ENCODE measurements at regions not wholly inside any gene's neighbourhood (a gene's known extent, or its start where the extent isn't known, plus 50 kb on each side); places are given as distances from the start of the nearest gene placed in this dataset.
"Not testable (repeated sequence)": the region's sequence is repeated elsewhere in the genome, so short reads cannot be mapped to it uniquely, and the experiment has no call there.

DNA sequence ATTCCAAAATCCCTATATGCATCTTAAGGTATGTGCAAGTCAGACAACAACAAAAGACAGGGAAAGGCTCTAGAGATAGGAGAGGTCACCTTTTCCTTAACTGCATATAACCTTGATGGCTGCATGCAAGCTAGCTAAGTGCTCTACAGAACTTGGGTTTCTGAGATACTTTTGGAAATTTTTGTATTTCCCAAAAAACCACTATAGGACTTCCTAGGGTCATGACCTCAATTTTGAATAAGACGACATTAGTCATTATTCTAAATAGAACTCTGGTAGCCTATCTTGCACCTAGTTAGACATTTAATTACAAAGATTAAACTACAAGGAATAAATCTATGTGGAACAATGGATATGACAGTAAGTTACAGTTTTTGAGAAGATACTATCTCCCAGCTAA, 309.3 kb downstream of the BCAT1 start:
- Mint-ChIP-seq H3K36me3 (no peaks in the 10 kb centered on the region), H3K4me3 (no peak overlapping the region), H3K27ac (no peak overlapping the region), H3K4me1 (no peaks in the 10 kb centered on the region), H3K27me3 (no peaks in the 10 kb centered on the region), H3K9me3 (ENCODE audit: low read depth) (no peaks in the 10 kb centered on the region)
- ATAC-seq (no peak), DNase-seq (no peak)
- CTCF ChIA-PET = no interaction called here

DNA sequence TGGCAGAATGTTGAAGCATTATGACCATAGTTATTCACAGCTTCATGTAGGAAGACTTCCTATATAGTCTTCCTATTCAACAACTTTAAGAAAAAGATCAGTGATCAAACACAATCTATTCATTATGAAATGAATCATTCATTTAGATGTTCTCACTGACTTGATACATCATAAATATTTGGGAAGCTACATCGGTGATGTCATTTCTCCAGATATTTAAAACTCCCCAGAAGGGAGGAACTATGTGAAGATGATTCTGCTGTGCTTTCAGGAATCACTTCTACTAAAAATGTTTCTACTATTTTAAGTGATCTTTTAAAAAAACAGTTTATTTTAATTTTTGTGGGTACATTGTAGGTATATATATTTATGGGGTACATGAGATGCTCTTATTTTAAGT, 316.4 kb downstream of the BCAT1 start:
- ATAC-seq (no peak), DNase-seq (no peak)
- no peak overlapping the region for H3K27ac Mint-ChIP-seq
- peaks cover 7% of the 10 kb centered on the region for H3K27me3 Mint-ChIP-seq
- no peaks in the 10 kb centered on the region for H3K36me3 Mint-ChIP-seq
- CTCF ChIA-PET = no interaction called here
- H3K4me1 Mint-ChIP-seq = no peaks in the 10 kb centered on the region
- H3K9me3 Mint-ChIP-seq (ENCODE audit: low read depth) = no peaks in the 10 kb centered on the region
- H3K4me3 Mint-ChIP-seq = no peak overlapping the region

DNA sequence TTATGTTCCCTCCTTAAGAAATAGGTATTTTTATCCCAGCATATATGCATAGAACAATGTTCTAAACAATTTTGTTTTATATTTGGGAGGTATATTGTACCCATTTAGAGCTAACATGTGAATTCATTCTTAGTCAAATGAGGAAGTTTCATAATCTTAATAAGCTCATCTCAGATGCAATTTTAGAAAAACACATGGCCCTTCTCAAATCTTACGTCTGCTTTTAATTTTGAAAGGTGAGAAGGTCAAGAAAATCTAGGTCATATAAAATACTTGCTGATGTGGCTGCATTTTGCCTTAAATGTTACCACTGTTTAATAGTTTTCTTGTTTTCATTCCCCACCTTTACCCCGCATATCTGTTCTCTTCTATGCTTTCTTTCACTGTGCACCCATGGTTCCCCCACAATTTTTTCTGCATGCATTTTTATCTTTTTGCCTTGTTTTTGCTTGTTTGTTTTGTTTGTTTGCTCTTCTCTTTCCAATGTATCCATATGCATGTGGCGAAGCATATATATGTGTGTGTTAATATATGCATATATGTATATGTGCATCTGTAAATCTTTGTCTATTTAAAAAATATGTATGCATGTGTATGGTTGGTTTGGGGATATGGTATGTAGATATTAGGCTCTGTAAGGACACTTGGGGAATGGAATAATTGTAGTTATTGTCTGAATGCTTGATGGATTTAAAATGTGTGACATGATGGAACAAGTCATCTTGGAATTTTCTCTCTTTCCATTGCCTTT, 317.1 kb downstream of the BCAT1 start:
- Mint-ChIP-seq H3K4me3 (no peak overlapping the region), H3K27me3 (peaks cover 7% of the 10 kb centered on the region), H3K4me1 (no peaks in the 10 kb centered on the region), H3K27ac (peak overlapping the region; percentile 33), H3K9me3 (ENCODE audit: low read depth) (no peaks in the 10 kb centered on the region), H3K36me3 (no peaks in the 10 kb centered on the region)
- no peak for DNase-seq
- ATAC-seq = no peak
- CTCF ChIA-PET = no interaction called here

DNA sequence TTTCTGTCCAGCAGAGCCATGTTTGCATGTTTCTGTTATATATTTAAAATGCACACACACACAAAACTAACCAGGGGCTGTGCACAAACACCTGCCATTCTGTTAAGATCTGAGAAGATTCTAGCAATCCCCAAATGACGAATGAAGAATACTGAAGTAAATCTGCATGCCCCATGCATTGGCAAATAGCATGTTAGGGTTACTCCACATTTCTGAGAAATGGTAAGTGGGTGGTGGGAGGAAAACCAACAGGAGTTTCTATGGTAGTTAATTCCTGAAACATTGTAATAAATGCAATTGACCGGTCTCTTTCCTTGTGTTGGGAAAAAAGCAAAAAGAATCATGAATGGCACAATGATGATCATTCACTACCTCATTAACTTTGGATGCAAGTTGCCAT, 318.0 kb downstream of the BCAT1 start:
- Mint-ChIP-seq H3K4me3 (no peak overlapping the region), H3K36me3 (no peaks in the 10 kb centered on the region), H3K27me3 (peaks cover 7% of the 10 kb centered on the region), H3K4me1 (no peaks in the 10 kb centered on the region), H3K27ac (no peak overlapping the region), H3K9me3 (ENCODE audit: low read depth) (no peaks in the 10 kb centered on the region)
- CTCF ChIA-PET = no interaction called here
- DNase-seq (no peak), ATAC-seq (no peak)

DNA sequence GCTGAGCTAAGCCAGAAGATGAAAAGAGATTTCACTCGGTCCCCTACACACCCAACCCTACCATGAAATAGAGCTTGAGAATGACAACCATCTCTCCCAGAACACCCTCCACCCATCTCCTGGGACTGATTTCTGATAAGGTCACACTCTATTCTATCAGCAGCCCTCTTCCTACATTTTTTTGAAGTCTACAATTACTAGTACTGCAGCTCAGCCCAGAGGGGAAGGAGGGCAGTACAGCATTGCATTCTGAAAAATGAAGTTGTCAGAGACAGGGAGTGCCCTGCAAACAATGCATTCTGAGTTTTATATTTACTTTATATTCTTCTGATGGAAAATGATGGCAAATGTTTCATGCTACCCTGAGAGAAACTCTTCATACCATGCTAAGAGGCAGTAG, 318.5 kb downstream of the BCAT1 start:
- H3K9me3 Mint-ChIP-seq (ENCODE audit: low read depth) = no peaks in the 10 kb centered on the region
- no peaks in the 10 kb centered on the region for H3K4me1 Mint-ChIP-seq
- H3K4me3 Mint-ChIP-seq = no peak overlapping the region
- peaks cover 7% of the 10 kb centered on the region for H3K27me3 Mint-ChIP-seq
- CTCF ChIA-PET = no interaction called here
- ATAC-seq (no peak), DNase-seq (no peak)
- H3K36me3 Mint-ChIP-seq = no peaks in the 10 kb centered on the region
- H3K27ac Mint-ChIP-seq = no peak overlapping the region

DNA sequence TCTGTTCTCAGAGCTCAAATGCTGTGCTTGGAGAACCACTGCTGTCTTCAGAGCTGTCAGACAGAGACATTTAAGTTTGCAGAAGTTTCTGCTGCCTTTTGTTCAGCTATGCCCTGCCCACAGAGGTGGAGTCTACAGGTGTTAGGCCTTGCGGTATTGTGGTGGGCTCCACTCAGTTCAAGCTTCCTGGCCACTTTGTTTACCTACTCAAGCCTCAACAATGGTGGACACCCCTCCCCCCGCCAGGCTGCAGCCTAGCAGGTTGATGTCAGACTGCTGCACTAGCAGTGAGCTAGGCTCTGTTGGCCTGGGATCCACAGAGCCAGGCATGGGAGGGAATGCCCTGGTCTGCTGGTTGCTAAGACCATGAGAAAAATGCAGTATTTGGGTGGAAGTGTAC, 323.8 kb downstream of the BCAT1 start:
- Mint-ChIP-seq H3K4me1 (no peaks in the 10 kb centered on the region), H3K9me3 (ENCODE audit: low read depth) (peaks cover 2% of the 10 kb centered on the region), H3K4me3 (no peak overlapping the region), H3K27me3 (peaks cover 2% of the 10 kb centered on the region), H3K36me3 (no peaks in the 10 kb centered on the region), H3K27ac (no peak overlapping the region)
- ATAC-seq (no peak), DNase-seq (no peak)
- CTCF ChIA-PET = no interaction called here

DNA sequence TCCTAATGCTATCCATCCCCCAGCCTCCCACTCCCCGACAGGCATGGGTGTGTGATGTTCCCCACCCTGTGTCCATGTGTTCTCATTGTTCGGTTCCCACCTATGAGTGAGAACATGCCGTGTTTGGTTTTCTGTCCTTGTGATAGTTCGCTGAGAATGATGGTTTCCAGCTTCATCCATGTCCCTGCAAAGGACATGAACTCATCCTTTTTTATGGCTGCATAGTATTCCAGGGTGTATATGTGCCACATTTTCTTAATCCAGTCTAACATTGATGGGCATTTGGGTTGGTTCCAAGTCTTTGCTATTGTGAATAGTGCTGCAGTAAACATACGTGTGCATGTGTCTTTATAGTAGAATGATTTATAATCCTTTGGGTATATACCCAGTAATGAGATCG, 328.9 kb downstream of the BCAT1 start:
- H3K27me3 Mint-ChIP-seq; H3K4me1 Mint-ChIP-seq; CTCF ChIA-PET; H3K4me3 Mint-ChIP-seq; H3K36me3 Mint-ChIP-seq; H3K27ac Mint-ChIP-seq; DNase-seq; H3K9me3 Mint-ChIP-seq (ENCODE audit: low read depth); ATAC-seq: not testable (repeated sequence)

DNA sequence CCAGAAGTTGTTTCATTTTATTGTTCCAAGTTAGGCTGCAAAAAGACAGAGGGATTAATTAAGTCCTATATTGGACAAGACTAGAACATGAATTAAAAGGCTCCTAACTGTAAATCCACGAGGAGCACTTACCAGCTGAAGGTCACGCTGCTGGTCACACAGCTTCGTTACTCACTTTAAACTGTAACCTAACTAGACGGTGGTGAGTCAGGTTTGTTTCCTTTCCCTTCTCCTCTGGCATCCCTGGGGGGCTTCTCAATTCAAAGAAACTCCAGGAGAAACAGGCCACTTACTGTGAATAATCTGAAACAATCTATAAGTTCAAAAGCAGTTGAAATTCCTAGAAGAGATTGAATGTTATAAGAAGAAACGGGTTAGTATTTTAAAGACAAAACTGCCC, 331.4 kb downstream of the BCAT1 start:
- H3K9me3 Mint-ChIP-seq (ENCODE audit: low read depth) = peaks cover 2% of the 10 kb centered on the region
- H3K27me3 Mint-ChIP-seq = peaks cover 13% of the 10 kb centered on the region
- no peak overlapping the region for H3K4me3 Mint-ChIP-seq
- no peaks in the 10 kb centered on the region for H3K36me3 Mint-ChIP-seq
- H3K27ac Mint-ChIP-seq = no peak overlapping the region
- no peak for DNase-seq
- CTCF ChIA-PET = no interaction called here
- ATAC-seq = no peak
- no peaks in the 10 kb centered on the region for H3K4me1 Mint-ChIP-seq

DNA sequence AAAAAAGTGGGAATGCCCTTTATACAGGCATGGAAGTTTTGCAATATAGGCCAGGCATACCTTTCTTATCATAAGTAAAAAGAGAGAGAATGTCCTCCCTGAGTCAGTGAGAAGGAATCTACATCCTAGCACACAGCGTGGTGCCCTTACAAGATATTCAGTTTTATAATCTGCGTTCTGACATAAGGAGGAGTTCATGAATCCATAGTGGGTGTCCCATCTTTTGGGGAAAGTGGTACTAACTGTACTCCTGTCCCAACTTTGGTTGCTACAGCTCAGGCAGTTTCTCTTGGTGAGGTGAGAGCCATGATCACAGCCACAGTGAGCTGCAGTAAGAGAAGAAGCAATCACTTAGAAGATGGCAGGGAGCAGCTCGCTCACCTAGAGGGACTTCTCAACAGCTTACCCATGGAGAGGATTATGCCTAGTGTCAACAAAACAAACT, 332.9 kb downstream of the BCAT1 start:
- CTCF ChIA-PET = no interaction called here
- DNase-seq = no peak
- no peak overlapping the region for H3K27ac Mint-ChIP-seq
- H3K36me3 Mint-ChIP-seq = no peaks in the 10 kb centered on the region
- no peak overlapping the region for H3K4me3 Mint-ChIP-seq
- no peak for ATAC-seq
- H3K27me3 Mint-ChIP-seq = peaks cover 16% of the 10 kb centered on the region
- no peaks in the 10 kb centered on the region for H3K9me3 Mint-ChIP-seq (ENCODE audit: low read depth)
- H3K4me1 Mint-ChIP-seq = no peaks in the 10 kb centered on the region

DNA sequence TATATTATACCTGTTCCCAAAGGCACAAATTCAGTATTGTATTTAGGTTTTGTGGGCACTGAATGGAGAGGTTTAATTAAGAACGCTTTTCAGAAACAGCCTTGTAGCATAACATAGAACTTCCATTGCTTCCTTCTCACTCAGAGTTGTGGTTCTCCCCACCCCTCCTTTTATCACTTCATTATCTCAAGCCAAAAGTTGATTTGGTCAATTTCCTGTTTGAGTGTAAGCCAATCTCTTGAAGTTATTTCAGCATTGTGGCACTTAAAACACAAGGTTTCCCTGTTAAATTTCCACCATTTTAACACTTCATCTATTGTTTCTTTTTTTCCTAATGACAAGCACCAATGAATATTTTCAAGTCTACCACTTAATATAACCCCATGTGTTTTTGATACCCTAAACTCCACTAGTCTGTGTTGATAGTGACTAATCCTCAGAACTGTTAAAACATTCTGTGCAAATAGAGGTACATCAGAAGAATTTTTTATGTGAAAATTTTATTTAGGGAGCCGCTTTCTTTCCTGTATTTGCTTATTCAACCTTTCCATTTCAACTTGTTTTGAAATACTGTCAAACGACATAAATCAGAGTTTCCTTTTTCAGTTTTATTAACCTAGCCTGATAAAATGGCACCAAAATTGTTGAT, 340.1 kb downstream of the BCAT1 start:
- ATAC-seq = no peak
- CTCF ChIA-PET = no interaction called here
- H3K36me3 Mint-ChIP-seq = no peaks in the 10 kb centered on the region
- no peak overlapping the region for H3K27ac Mint-ChIP-seq
- H3K9me3 Mint-ChIP-seq (ENCODE audit: low read depth) = peaks cover 2% of the 10 kb centered on the region
- no peaks in the 10 kb centered on the region for H3K4me1 Mint-ChIP-seq
- peaks cover 8% of the 10 kb centered on the region for H3K27me3 Mint-ChIP-seq
- no peak overlapping the region for H3K4me3 Mint-ChIP-seq
- DNase-seq = no peak

DNA sequence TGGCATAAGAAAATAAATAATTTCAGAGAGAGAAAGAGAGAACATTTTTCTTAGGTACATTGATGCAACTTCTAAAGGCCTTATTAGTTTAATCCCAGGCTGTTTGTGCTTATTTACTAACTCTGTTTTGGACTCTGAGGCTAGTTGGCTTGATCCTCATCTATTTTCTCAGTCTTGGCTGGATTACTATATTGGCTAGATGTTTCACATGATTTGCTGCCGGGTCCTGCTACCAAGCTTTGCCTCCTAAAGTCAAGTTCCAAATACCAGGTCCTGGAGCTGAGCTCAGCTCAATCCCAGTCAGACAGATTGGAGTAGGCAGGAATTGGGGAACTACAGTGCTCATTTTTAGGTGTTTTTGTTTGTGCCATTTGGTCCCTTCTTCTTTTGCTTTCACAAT, 340.8 kb downstream of the BCAT1 start:
- H3K27me3 Mint-ChIP-seq = peaks cover 7% of the 10 kb centered on the region
- peaks cover 2% of the 10 kb centered on the region for H3K9me3 Mint-ChIP-seq (ENCODE audit: low read depth)
- H3K4me3 Mint-ChIP-seq = no peak overlapping the region
- no peaks in the 10 kb centered on the region for H3K36me3 Mint-ChIP-seq
- no peak overlapping the region for H3K27ac Mint-ChIP-seq
- CTCF ChIA-PET = no interaction called here
- no peaks in the 10 kb centered on the region for H3K4me1 Mint-ChIP-seq
- no peak for ATAC-seq
- no peak for DNase-seq

DNA sequence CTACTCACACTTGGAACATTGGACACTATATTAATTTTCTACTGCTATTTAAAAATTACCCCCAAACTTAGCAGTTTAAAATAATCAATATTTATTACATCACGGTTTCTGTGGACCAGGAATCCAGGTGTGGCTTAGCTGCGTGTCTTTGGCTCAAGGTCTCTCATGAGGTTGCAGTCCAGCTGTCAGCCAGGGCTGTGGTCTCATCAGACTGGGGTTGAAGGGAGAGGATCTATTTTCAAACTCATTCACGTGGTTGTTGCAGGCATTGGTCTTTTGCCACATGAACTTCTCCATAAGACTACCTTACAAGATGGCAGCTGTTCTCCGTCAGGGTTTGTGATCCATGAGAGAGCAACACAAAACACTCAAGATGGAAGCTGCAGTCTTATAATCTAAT, 343.0 kb downstream of the BCAT1 start:
- no peaks in the 10 kb centered on the region for H3K36me3 Mint-ChIP-seq
- H3K27me3 Mint-ChIP-seq = no peaks in the 10 kb centered on the region
- DNase-seq (no peak), ATAC-seq (no peak)
- no peak overlapping the region for H3K27ac Mint-ChIP-seq
- peaks cover 2% of the 10 kb centered on the region for H3K9me3 Mint-ChIP-seq (ENCODE audit: low read depth)
- CTCF ChIA-PET = no interaction called here
- no peak overlapping the region for H3K4me3 Mint-ChIP-seq
- peaks cover 3% of the 10 kb centered on the region for H3K4me1 Mint-ChIP-seq

DNA sequence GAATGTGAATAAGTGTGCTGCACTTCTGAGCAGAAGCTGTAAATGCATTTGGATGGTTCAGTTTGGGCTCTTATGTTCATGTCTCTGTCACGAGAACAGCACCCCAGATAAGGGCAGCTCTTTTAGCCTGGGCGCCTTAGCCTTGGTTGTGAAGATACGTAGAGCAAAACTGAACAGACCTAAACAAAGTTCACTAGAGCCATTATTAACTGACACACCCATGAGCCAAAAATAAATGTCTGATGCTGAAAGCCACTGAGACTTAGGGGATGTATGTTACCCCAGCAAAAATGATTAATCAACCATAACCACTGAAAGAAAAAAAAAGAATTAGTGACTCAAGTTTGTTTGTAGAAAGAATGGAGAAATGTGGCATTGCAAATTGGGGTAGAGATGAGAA, 343.4 kb downstream of the BCAT1 start:
- Mint-ChIP-seq H3K4me3 (no peak overlapping the region), H3K36me3 (no peaks in the 10 kb centered on the region), H3K4me1 (peaks cover 5% of the 10 kb centered on the region), H3K9me3 (ENCODE audit: low read depth) (peaks cover 2% of the 10 kb centered on the region), H3K27me3 (no peaks in the 10 kb centered on the region), H3K27ac (no peak overlapping the region)
- CTCF ChIA-PET = no interaction called here
- DNase-seq (no peak), ATAC-seq (no peak)

DNA sequence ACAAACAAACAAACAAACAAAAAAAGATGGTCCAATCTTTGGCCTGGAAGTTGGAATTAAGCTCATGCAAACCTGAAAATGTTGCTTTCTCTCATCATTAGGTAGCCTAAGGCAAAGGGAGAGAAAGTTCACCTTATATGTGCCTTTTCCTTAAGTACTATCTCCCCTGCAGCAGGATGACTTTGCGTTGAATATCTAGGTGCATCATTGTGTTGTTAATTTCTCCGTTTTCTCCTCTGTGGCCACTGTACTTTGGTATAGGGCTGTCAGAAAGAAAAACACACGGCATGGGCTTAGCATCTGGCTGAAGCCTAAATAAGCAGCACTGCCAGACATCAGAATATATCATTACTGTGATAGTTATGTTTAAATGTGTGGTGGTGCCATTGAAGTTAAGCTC, 345.5 kb downstream of the BCAT1 start:
- H3K4me1 Mint-ChIP-seq = peaks cover 8% of the 10 kb centered on the region
- ATAC-seq (no peak), DNase-seq (no peak)
- H3K4me3 Mint-ChIP-seq = no peak overlapping the region
- H3K36me3 Mint-ChIP-seq = no peaks in the 10 kb centered on the region
- CTCF ChIA-PET = no interaction called here
- no peak overlapping the region for H3K27ac Mint-ChIP-seq
- H3K9me3 Mint-ChIP-seq (ENCODE audit: low read depth) = no peaks in the 10 kb centered on the region
- H3K27me3 Mint-ChIP-seq = no peaks in the 10 kb centered on the region
